ENCODE measurements at regions not wholly inside any gene's neighbourhood (a gene's known extent, or its start where the extent isn't known, plus 50 kb on each side); places are given as distances from the start of the nearest gene placed in this dataset.
A peak's percentile ranks its signal among the peaks of the same experiment; 100 is the strongest.

GRCh38 chr11:127369356-127369755, 368.8 kb upstream of the KIRREL3 start:
- no peak for DNase-seq (ENCODE audit: low spot score)
- no peak for ATAC-seq (ENCODE audit: insufficient number of reproducible peaks, low FRiP score, low read depth)
- no peaks in the 10 kb centered on the region for H3K36me3 ChIP-seq
- H3K27me3 ChIP-seq (replicated peaks; ENCODE audit: insufficient read depth) = no peaks in the 10 kb centered on the region
- TF ChIP-seq CTCF (IDR thresholded peaks at IDR 0.05) = no peak
- no peaks in the 10 kb centered on the region for H3K4me1 ChIP-seq (ENCODE audit: control insufficient read depth in 1 of 2, low read depth in 2 of 2)
- no peak overlapping the region for H3K27ac ChIP-seq
- no peak overlapping the region for H3K4me3 ChIP-seq
- H3K9me3 ChIP-seq = no peaks in the 10 kb centered on the region

GRCh38 chr11:127362754-127363308, 362.3 kb upstream of the KIRREL3 start:
- H3K9me3 ChIP-seq = no peaks in the 10 kb centered on the region
- ATAC-seq (ENCODE audit: insufficient number of reproducible peaks, low FRiP score, low read depth) = no peak
- no peak overlapping the region for H3K27ac ChIP-seq
- no peaks in the 10 kb centered on the region for H3K4me1 ChIP-seq (ENCODE audit: control insufficient read depth in 1 of 2, low read depth in 2 of 2)
- DNase-seq (ENCODE audit: low spot score) = no peak
- no peak for TF ChIP-seq CTCF (IDR thresholded peaks at IDR 0.05)
- H3K27me3 ChIP-seq (replicated peaks; ENCODE audit: insufficient read depth) = no peaks in the 10 kb centered on the region
- no peak overlapping the region for H3K4me3 ChIP-seq
- H3K36me3 ChIP-seq = no peaks in the 10 kb centered on the region

- no peaks in the 10 kb centered on the region for H3K27me3 ChIP-seq (replicated peaks; ENCODE audit: insufficient read depth)
- no peaks in the 10 kb centered on the region for H3K4me1 ChIP-seq (ENCODE audit: control insufficient read depth in 1 of 2, low read depth in 2 of 2)
- TF ChIP-seq CTCF (IDR thresholded peaks at IDR 0.05) = no peak
- H3K4me3 ChIP-seq = no peak overlapping the region
- H3K9me3 ChIP-seq = no peaks in the 10 kb centered on the region
- no peaks in the 10 kb centered on the region for H3K36me3 ChIP-seq
- ATAC-seq (ENCODE audit: insufficient number of reproducible peaks, low FRiP score, low read depth) = no peak
- H3K27ac ChIP-seq = no peak overlapping the region
- no peak for DNase-seq (ENCODE audit: low spot score)
These were observed 357.6 kb upstream of the KIRREL3 start for GRCh38 chr11:127358160-127358559.

- H3K4me1 ChIP-seq (ENCODE audit: control insufficient read depth in 1 of 2, low read depth in 2 of 2) = no peaks in the 10 kb centered on the region
- no peak for TF ChIP-seq CTCF (IDR thresholded peaks at IDR 0.05)
- no peak overlapping the region for H3K27ac ChIP-seq
- no peak for ATAC-seq (ENCODE audit: insufficient number of reproducible peaks, low FRiP score, low read depth)
- no peak for DNase-seq (ENCODE audit: low spot score)
- H3K4me3 ChIP-seq = no peak overlapping the region
- H3K9me3 ChIP-seq = no peaks in the 10 kb centered on the region
- H3K27me3 ChIP-seq (replicated peaks; ENCODE audit: insufficient read depth) = no peaks in the 10 kb centered on the region
- no peaks in the 10 kb centered on the region for H3K36me3 ChIP-seq
These were observed 349.9 kb upstream of the KIRREL3 start for GRCh38 chr11:127350476-127350875.

GRCh38 chr11:127345819-127346459, 345.4 kb upstream of the KIRREL3 start:
- H3K36me3 ChIP-seq = no peaks in the 10 kb centered on the region
- H3K9me3 ChIP-seq = no peaks in the 10 kb centered on the region
- no peak overlapping the region for H3K27ac ChIP-seq
- no peak overlapping the region for H3K4me3 ChIP-seq
- ATAC-seq (ENCODE audit: insufficient number of reproducible peaks, low FRiP score, low read depth) = no peak
- peak; percentile 42 for TF ChIP-seq CTCF (IDR thresholded peaks at IDR 0.05)
- H3K27me3 ChIP-seq (replicated peaks; ENCODE audit: insufficient read depth) = no peaks in the 10 kb centered on the region
- DNase-seq (ENCODE audit: low spot score) = no peak
- no peaks in the 10 kb centered on the region for H3K4me1 ChIP-seq (ENCODE audit: control insufficient read depth in 1 of 2, low read depth in 2 of 2)
